Sigmoid colon (tissue), 4 donors: ENCODE measurements at regions not wholly inside any gene's neighbourhood (a gene's known extent, or its start where the extent isn't known, plus 50 kb on each side); places are given as distances from the start of the nearest gene placed in this dataset.

Source experiments
- EP300 ChIP-seq, 4 donors: sonication (generic); formaldehyde crosslinking; IDR thresholded peaks; one replicate each; pipeline ENCODE4 v1.6.1; 2017; ENCODE audit warnings: antibody characterized with exemption in 4 of 4
- POLR2A ChIP-seq, 2 donors: fragments of 450-650 bp; IDR thresholded peaks; one replicate each; pipeline ENCODE4 v1.6.1; 2016; ENCODE audit warnings: antibody characterized with exemption in 2 of 2, mild to moderate bottlenecking in 2 of 2, moderate library complexity in 2 of 2
- POLR2AphosphoS5 ChIP-seq, 4 donors: sonication (generic); formaldehyde crosslinking; IDR thresholded peaks; one replicate each; pipeline ENCODE4 v1.6.1; 2017; ENCODE audit warnings: antibody characterized with exemption in 4 of 4
- TF ChIP-seq, protein P1 (sequence below), 4 experiments: fragments of 450-650 bp in 3 of 4; fragments of 200-600 bp in 1 of 4; IDR thresholded peaks; one replicate each; pipeline ENCODE4 v1.5.1; 2016 to 2019; ENCODE audit warnings: antibody characterized with exemption in 4 of 4, mild to moderate bottlenecking in 3 of 4, moderate library complexity in 2 of 4

DNA sequence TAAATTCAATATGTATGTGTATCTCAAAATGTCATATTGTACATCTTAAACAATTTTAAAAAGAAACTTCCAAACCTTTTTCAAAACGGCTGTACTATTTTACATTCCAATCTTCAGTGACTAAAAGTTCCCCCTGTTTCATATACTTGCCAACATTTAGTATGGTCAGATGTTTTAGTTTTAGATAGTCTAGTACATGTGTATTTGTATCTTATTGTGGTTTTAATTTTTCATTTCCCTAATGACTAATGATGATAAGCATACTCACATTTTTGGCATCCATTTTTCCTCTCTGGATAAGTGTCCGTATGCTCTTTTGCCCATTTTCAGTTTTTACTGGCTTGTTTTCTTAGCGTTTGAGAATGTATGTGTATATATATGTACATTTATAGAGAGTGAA lies 212.2 kb upstream of the MAGEB18 start:
- TF ChIP-seq, protein P1, sequence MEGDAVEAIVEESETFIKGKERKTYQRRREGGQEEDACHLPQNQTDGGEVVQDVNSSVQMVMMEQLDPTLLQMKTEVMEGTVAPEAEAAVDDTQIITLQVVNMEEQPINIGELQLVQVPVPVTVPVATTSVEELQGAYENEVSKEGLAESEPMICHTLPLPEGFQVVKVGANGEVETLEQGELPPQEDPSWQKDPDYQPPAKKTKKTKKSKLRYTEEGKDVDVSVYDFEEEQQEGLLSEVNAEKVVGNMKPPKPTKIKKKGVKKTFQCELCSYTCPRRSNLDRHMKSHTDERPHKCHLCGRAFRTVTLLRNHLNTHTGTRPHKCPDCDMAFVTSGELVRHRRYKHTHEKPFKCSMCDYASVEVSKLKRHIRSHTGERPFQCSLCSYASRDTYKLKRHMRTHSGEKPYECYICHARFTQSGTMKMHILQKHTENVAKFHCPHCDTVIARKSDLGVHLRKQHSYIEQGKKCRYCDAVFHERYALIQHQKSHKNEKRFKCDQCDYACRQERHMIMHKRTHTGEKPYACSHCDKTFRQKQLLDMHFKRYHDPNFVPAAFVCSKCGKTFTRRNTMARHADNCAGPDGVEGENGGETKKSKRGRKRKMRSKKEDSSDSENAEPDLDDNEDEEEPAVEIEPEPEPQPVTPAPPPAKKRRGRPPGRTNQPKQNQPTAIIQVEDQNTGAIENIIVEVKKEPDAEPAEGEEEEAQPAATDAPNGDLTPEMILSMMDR (IDR thresholded peaks at IDR 0.05), result no peak
- TF ChIP-seq POLR2A (IDR thresholded peaks at IDR 0.05) (no peak), POLR2AphosphoS5 (IDR thresholded peaks at IDR 0.05) (no peak), EP300 (IDR thresholded peaks at IDR 0.05) (no peak)
